Renal cortex interstitium (tissue), 11 donors: ENCODE measurements at regions not wholly inside any gene's neighbourhood (a gene's known extent, or its start where the extent isn't known, plus 50 kb on each side); places are given as distances from the start of the nearest gene placed in this dataset.
"Not testable (repeated sequence)": the region's sequence is repeated elsewhere in the genome, so short reads cannot be mapped to it uniquely, and the experiment has no call there.

Experiments used
- DNase-seq, 11 donors: peaks; one replicate each; pipeline ENCODE4 v3.0.0-alpha.2; 2013; ENCODE audit warnings: low read depth in 9 of 11, low spot score in 4 of 11; ENCODE audit errors: extremely low read depth in 1 of 11

- not testable (repeated sequence) for DNase-seq
Measured at GRCh38 chr3:182034231-182034630, 322.5 kb downstream of the SOX2 start.

- no peak for DNase-seq
Measured at GRCh38 chr3:182035324-182035723, 323.6 kb downstream of the SOX2 start.

- DNase-seq = no peak
Measured at GRCh38 chr3:182036382-182036781, 324.7 kb downstream of the SOX2 start.

GRCh38 chr3:182041668-182042291, 330.1 kb downstream of the SOX2 start:
- no peak for DNase-seq

GRCh38 chr3:182045736-182046135, 334.0 kb downstream of the SOX2 start:
- peak in 2 of 11 donors; percentile 0 to 12 for DNase-seq

- DNase-seq = peak in 1 of 11 donors; percentile 9
Measured at GRCh38 chr3:182046166-182046764, 334.5 kb downstream of the SOX2 start.

GRCh38 chr3:182050932-182051331, 339.2 kb downstream of the SOX2 start:
- DNase-seq = no peak

- no peak for DNase-seq
Measured at GRCh38 chr3:182052332-182052731, 340.6 kb downstream of the SOX2 start.

- DNase-seq = no peak
Measured at GRCh38 chr3:182052757-182053156, 341.0 kb downstream of the SOX2 start.

- no peak for DNase-seq
Measured at GRCh38 chr3:182058488-182058887, 346.8 kb downstream of the SOX2 start.

- no peak for DNase-seq
Measured at GRCh38 chr3:182063742-182064141, 352.0 kb downstream of the SOX2 start.

- DNase-seq = no peak
Measured at GRCh38 chr3:182067423-182067822, 355.7 kb downstream of the SOX2 start.

- no peak for DNase-seq
Measured at GRCh38 chr3:182078316-182078715, 366.6 kb downstream of the SOX2 start.

- no peak for DNase-seq
Measured at GRCh38 chr3:182078929-182079328, 367.2 kb downstream of the SOX2 start.

GRCh38 chr3:182081096-182081495, 369.4 kb downstream of the SOX2 start:
- no peak for DNase-seq

GRCh38 chr3:182083112-182083511, 371.4 kb downstream of the SOX2 start:
- DNase-seq = no peak

- no peak for DNase-seq
Measured at GRCh38 chr3:182092662-182093262, 381.0 kb downstream of the SOX2 start.

- DNase-seq = no peak
Measured at GRCh38 chr3:182094321-182094720, 382.6 kb downstream of the SOX2 start.

- DNase-seq = no peak
Measured at GRCh38 chr3:182104881-182105280, 393.2 kb downstream of the SOX2 start.

GRCh38 chr3:182105875-182106274, 394.1 kb downstream of the SOX2 start:
- no peak for DNase-seq

GRCh38 chr3:182108371-182108770, 396.6 kb downstream of the SOX2 start:
- no peak for DNase-seq
